ENCODE measurements at regions not wholly inside any gene's neighbourhood (a gene's known extent, or its start where the extent isn't known, plus 50 kb on each side); places are given as distances from the start of the nearest gene placed in this dataset.
A peak's percentile ranks its signal among the peaks of the same experiment; 100 is the strongest.

DNA sequence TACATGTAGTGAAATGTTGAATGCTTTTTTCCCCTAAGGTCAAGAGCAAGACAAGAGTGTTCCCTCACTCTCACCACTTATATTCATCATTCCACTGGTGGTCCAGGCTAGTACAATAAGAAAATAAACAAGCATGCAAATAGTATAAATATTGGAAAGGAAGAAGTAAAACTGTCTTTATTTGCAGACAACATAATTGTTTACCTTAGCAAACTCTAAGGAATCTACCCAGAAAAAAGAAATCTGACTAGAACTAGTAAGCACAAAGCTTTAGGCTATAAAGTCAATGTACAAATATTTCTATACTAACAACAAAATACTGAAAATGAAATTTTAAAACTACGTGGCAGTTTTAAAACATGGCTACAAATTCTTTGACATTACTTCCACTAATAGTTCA is 101.7 kb downstream of the CYB561 start:
- intact Hi-C loops (cut with DNase I), result no loop called here
- DNase-seq, result no peak

DNA sequence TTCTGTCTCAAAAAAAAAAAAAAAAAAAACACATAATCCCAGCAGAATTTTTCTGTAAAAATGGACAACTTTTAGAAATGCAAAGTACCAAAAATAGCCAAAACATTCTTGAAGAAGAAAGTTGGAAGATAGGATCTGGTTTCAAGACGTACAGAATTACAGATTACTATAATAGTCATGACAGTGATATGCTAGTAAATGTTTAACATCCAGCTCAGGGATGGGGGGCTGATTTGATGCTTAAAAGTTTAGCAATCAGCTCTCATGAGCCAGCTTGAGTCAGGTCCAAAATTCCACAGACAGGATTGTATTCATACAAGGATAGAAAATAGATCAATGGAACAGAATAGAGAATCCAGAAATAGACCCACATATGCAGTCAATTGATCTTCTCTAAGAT is 100.5 kb downstream of the CYB561 start:
- intact Hi-C loops (cut with DNase I), result no loop called here
- no peak for DNase-seq

DNA sequence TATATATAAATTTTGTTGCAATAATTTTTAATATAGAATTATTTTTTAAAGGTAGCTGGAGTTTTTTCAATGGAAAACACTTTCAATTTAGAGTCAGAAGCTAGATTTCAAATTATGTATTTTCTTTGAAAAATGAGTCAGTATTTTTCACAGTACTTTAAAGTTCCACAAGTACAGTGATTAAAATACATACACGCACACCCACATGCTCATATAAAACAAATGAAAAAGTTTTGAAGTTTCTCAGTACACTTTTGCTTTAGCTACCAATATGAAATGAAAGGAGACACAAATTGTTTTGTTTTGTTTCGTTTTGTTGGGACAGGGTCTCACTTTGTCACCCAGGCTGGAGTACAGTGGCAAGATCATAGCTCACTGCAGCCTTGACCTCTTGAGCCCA is 98.6 kb downstream of the CYB561 start:
- no peak for DNase-seq
- intact Hi-C loops (cut with DNase I), result no loop called here

DNA sequence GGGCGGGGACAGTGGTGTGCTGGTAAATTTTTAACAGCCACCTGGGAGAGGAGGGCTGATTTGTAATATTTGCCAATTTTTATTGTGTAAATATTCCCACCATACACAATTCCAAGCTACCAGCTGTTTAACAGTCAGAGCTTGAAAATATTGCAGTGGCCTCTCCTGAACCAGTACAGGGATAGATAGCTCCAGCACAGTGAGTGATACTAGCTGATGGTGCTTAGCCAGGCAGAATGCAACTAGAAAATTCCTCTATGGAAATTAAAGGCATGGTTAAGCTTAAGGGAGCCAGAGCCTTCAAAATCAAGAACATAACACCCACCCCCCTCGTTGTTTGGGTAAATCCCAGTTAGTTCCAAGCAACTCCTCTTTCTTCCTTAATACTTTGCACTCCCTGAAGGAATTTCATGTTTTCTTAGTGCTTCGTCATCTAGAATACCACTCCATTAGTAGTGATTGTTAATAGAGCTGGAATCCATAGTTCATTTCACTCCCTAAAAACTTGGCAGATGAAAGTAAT is 96.6 kb downstream of the CYB561 start:
- DNase-seq, result no peak
- intact Hi-C loops (cut with DNase I), result no loop called here

DNA sequence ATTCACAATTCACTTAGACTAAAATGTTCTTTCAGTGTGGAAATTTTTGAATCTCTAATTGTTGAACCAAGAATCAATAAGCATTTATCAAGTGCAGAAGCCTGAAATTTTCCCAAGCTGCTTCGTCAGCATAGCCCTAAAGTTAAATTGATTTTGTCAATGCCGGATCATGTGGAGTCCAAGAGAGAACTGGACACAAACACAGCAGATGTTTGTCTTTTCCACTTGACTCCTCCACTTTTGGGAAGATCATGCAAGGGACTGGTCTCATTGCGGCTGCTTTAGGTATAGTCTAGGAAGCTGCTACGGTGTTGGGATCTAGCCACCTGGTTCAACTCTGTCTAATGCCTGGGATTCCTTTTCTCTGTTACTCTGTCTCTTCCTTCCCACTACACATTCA is 95.7 kb downstream of the CYB561 start:
- intact Hi-C loops (cut with DNase I), result no loop called here

DNA sequence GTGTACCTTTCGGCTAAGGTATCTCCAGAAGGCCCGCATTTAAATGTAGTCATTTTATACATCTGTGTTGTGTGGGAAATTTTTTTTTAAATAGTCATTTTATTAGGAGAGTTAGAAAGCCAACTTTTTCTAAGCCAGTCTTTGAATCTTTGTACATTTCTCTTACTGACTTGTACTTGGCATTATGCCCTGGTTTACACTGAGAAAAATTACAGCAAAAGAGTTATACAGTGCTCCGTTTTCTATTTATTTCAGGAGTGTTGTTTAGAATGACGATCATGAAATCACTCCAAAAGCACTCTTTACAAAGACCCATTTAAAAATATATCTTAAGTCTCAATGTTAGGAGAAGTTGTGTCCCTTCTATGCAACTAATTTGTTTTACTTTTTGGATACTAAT is 91.8 kb downstream of the CYB561 start:
- intact Hi-C loops (cut with DNase I), result no loop called here
- DNase-seq, result no peak

More for the DNA sequence above, 95.7 kb downstream of the CYB561 start:
- no peak for DNase-seq

GRCh38 chr17:63356337-63356757 is 89.8 kb downstream of the CYB561 start:
- intact Hi-C loops (cut with DNase I), result no loop called here
- no peak for DNase-seq

DNA sequence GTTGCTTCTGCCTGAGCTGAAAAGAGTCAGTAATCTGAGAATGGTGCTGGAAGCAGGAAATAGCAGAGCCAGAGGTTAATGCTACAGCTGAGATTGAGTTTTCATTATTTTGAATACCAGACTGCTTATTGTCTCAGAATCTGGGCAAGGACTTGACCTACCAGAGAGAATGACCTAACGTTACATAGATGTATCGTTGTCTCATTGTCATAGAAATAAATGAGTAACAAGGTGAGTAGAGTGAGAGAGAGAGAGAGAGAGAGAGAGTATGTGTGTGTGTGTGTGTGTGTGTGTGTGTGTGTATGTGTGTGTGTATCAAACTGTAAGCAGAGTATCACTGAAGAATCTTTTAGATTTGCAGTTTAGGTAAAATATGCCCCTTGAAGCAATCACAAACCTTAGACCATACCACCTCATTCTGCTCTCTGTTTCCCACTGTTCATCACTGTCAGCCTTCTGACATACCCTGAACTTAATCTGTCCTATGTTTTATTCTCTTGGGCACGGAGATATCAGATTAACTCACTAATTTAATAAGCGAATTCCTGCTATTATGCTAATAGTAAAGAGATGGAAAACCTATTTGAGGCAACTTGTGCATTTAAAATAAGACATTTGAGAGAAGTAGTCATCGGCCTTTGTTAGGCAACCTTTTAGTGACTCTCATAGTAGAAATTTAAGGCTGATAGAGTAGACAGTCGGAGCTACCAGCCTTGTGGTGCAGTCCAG is 87.8 kb downstream of the CYB561 start:
- DNase-seq, result no peak
- intact Hi-C loops (cut with DNase I), result no loop called here

DNA sequence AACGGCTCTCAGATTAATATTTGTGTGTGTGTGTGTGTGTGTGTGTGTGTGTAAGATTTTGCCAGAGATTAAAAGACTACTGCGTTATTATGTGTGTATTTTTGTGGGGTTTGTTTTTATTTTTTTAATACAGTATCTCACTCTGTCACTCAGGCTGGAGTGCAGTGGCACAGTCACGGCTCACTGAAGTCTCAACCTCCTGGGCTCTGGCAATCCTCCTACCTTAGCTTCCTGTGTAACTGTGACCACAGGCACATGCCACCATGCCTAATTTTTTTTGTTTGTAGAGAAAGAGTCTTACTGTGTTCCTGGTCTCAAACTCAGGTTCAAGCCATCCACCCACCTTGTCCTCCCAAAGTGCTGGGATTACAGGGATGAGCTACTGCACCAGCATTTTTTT is 87.2 kb downstream of the CYB561 start:
- intact Hi-C loops (cut with DNase I), result no loop called here
- no peak for DNase-seq

GRCh38 chr17:63361182-63361581 is 84.9 kb downstream of the CYB561 start:
- intact Hi-C loops (cut with DNase I), result no loop called here
- peak in 25 of 42 donors; percentile 8 to 70 (median 29) for DNase-seq

GRCh38 chr17:63362115-63362514 is 84.0 kb downstream of the CYB561 start:
- DNase-seq, result no peak
- intact Hi-C loops (cut with DNase I), result no loop called here

- intact Hi-C loops (cut with DNase I), result no loop called here
- DNase-seq, result no peak
Observed at GRCh38 chr17:63364387-63364786, 81.7 kb downstream of the CYB561 start.

- no peak for DNase-seq
- intact Hi-C loops (cut with DNase I), result no loop called here
Observed at GRCh38 chr17:63364944-63365343, 81.2 kb downstream of the CYB561 start.

- DNase-seq, result peak in 6 of 42 donors; percentile 25 to 55 (median 35)
- intact Hi-C loops (cut with DNase I), result no loop called here
Observed at GRCh38 chr17:63365366-63366240, 80.5 kb downstream of the CYB561 start.

- intact Hi-C loops (cut with DNase I), result no loop called here
Observed at GRCh38 chr17:63366241-63366566, 79.9 kb downstream of the CYB561 start.

GRCh38 chr17:63369233-63369632 is 76.9 kb downstream of the CYB561 start:
- DNase-seq, result peak in 1 of 42 donors; percentile 54

More at GRCh38 chr17:63366241-63366566, 79.9 kb downstream of the CYB561 start:
- DNase-seq, result no peak

DNA sequence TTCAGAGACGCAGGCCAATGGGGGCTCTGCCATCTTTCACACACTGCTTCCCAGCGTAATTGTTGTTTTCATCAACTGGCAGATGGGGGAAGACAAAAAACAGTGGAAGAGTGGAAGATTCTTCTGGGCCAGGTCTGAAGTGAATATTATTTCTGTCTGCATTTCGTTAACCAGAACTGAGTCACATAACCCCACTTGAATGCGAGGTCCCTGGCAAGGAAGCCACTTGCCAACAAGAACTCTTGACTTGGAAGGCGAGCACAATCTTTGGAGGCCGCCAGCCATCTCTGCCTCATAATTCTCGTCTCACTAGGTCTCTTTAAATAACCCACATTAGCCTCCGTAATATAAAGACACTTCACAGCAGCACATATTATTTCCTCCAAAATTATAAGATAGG is 75.4 kb downstream of the CYB561 start:
- intact Hi-C loops (cut with DNase I), result no loop called here
- no peak for DNase-seq

More at GRCh38 chr17:63369233-63369632, 76.9 kb downstream of the CYB561 start:
- intact Hi-C loops (cut with DNase I), result no loop called here

DNA sequence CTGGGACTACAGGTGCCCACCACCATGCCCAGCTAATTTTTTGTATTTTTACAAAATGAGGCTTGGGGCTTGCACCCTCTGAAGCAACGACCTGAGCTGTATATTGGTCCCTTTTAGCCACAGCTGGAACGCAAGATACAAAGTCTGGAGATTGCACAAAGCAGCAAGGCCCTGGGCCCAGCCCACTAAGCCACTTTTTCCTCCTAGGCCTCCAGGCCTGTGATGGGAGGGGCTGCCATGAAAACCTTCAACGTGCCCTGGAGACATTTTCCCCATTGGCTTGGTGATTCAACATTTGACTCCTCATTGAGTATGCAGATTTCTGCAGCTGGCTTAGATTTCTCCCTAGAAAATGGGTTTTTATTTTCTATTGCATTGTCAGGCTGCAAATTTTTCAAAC is 69.2 kb downstream of the CYB561 start:
- no peak for DNase-seq
- intact Hi-C loops (cut with DNase I), result no loop called here

DNA sequence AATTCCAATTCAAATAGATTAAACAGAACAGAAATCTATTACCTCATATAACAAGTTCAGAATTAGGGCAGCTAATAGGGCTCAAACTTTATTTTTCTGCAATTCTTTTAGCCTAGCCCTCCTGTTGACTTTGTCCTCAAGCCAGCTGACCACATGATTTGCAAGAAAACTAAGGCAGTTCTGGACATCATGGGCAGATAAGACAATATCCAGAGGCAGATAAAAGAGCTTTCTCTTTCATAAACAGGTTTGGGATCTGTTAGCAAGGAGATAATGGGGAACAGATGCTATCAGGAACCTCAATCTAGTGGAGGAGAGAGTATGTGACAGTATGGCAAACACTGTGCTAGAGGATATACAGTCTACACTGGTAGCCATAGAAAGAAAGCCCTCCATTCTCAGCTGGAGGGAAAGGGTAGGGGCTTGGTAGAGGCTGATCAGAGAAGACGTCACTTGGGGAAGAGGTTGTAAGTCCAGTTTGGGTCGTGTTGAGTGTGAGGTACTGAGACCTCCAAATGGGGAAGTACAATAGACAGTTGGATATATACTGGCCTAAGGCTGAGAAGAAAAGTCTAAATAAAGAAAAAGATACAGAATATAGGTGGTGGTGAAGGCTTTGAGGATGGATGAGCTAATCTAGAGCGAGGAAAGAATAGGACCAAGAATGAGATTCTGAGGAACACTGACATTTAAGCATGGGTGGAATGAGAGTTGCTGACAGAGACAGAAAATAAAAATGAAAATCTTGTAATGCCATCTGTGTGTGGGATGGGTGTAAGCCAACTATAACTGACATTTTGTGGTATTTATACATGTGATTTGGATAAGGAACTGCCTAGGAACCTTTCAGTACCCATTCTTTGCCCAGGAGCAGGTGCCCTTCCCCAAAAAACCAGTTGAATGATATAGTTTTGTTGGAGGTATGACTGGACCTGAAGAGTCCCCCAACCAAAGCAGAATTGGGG is 67.4 kb downstream of the CYB561 start:
- intact Hi-C loops (cut with DNase I), result no loop called here
- DNase-seq, result no peak

Data from head of caudate nucleus (tissue), 42 donors.